GM19467 (cell line): ENCODE measurements at regions not wholly inside any gene's neighbourhood (a gene's known extent, or its start where the extent isn't known, plus 50 kb on each side); places are given as distances from the start of the nearest gene placed in this dataset.

Experiments
- ATAC-seq: cut with Tn5 transposase; IDR thresholded peaks from one replicate; pipeline ENCODE4 v1.9.1; 2021; ENCODE audit warnings: mild to moderate bottlenecking, moderate library complexity; ENCODE audit not compliant: unreplicated experiment

GRCh38 chr5:56358046-56358445, 124.9 kb upstream of the ANKRD55 start:
- no peak for ATAC-seq

DNA sequence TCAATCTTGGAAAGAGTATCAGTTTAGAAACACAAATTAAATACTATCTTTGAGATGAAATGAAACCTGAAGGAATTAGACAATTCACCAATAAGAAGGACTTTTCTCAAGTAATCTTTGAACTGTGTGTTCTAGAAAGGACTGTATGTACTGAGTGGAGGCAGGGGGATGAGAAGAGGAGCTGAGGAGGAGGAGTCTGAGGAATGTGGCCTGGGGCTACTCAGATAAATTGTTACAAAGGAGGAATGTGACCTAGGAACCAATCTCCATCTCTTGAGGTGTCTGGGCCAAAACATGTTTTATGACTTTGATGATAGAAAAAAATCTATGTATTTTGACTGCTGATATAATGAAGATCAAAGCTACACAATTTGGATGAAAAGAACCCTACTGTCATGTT, 124.3 kb upstream of the ANKRD55 start:
- no peak for ATAC-seq

DNA sequence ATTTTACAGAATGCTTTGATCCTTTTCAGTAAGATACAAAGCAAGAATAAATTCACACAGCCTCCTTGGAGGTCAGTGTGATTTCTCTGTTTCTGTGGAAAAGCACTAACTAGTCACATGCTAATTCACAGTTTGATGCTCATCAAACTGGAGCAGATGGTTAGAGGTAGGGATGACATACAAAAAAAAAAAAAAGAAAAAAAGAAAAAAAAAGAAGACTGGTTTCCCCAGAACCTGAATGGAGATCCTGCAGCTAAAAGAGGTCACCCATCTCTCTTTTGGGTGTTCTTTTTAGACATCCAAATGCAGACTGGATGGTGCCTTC, 123.7 kb upstream of the ANKRD55 start:
- no peak for ATAC-seq

GRCh38 chr5:56356121-56356835, 123.1 kb upstream of the ANKRD55 start:
- ATAC-seq, result no peak

DNA sequence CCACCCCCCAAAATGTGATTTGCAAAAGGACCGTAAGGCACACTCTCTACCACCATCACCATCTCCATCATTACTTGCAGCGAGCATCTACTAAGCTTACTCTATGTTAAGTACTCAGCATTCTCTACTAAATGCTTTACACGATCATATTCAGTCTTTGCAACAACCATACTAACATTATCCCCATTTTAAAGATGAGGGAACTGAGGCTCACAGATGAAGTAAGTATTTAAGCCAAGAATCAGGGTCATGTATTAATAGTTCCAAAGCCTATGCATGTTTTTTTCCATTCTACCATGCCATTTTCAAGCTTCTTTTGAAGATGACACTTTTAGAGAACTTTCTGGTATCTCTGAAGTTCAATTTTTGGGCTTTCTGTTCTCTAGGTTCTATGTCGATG, 121.7 kb upstream of the ANKRD55 start:
- no peak for ATAC-seq

GRCh38 chr5:56352808-56353590, 119.9 kb upstream of the ANKRD55 start:
- no peak for ATAC-seq

- no peak for ATAC-seq
These were observed 117.6 kb upstream of the ANKRD55 start for GRCh38 chr5:56350597-56351170.

DNA sequence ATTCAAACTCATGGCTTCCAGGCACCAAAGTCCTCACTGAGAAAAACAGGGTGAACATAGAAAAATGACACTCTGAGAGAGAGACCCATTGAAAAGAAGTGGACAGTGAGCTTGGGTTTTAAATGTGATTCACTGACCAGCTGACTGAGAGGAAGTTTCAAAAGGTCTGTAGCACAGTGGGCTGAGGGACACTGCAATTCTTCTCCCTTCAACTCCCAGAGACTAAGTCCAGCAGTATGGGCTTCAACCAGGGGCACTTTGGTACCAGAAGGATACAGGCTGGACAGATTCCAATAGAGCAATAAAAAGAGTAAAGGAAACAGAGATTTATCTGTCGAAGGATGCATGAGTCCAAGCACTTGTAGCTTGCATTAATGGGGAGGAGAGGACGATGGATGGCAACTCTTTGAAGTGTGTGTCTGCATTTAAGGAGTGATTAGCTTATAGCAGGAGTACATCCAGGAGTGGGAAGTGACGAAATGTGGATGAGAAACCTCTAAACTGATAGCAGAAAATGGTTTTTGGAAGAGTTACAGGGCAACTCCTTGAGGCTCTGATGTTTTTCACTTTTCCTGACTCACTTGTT, 117.0 kb upstream of the ANKRD55 start:
- no peak for ATAC-seq

GRCh38 chr5:56349461-56349860, 116.3 kb upstream of the ANKRD55 start:
- no peak for ATAC-seq

DNA sequence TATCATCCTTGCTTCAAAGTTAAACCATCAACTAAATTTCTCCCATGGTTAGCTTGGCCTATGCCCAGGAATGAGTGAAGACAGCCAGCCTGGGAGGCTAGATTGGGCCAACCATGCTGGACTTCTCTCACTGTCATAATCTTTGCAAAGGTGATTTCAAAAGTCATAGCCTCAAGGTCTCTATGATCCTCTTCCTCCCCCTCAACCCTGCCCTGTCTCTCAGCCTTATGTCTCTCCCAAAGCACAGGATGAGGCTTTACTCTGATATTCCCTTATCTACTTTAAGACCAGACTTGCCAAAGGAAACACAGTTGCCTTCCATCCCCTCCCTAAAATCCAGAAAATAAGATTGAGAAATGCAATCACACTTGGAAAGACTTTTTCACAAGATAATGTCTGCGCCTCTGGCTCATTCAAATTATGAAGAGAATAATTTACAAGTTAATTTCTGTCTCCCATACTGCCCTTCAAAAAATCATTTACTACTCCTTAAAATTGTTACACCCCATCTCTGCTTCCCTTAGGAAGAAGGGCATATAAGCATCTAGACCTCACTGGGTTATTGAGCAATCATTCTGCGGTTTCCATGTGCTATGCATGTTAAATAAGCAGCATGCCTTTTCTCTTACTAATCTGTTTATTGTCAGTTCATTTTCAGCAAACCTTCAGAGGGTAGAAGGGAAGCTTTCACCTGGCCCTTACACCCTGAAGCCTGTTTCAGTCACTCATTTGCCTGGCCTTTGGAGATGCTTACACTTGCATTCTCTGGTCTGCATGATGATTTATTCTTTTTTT, 113.8 kb upstream of the ANKRD55 start:
- ATAC-seq, result no peak

DNA sequence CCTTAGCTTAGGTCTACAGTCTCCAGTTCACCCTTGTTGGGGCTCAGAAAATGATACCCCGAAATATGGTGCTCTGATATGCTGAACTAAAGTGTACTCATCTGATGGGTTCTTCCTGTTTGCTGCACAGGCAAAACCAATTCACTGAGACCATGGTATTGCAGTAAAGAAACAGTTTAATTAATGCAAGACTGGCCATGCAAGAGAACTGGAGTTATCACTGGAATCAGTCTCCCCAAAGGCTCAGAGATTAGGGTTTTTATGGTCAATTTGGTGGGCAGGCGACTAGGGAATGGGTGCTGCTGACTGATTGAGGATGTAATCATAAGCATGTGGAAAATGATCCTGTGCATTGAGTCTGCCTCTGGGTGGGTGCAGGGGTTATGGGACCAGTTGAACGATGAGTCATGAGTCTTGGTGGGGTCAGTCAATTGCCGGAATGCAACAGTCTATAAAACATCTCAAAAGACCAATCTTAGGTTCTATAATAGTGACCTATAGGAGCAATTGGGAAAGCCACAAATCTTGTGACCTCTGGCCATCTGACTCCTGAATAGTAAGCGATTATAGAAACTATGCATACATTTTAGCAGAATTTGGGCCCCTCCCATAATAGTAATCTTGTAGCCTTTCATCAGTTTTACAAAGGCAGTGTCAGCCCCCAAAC, 113.0 kb upstream of the ANKRD55 start:
- no peak for ATAC-seq

DNA sequence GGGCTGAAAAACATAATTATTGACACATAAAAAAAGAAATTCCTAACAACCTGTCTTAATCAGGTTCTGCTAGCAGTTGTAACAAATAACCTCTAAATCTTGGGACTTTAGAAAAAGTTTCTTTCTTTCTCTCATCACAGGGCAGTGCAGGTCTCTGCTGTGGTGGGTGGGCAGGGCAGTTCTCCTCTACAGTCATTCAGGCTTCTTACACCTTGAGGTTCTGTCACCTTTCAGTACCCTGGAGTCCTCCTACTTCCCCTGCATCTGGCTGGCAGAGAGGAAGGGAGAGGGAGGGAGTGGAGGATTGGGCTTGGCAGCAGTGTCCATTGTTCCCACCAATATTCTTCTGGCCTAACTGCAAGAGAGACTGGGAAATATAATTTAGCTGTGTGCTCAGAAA, 112.2 kb upstream of the ANKRD55 start:
- ATAC-seq, result no peak

DNA sequence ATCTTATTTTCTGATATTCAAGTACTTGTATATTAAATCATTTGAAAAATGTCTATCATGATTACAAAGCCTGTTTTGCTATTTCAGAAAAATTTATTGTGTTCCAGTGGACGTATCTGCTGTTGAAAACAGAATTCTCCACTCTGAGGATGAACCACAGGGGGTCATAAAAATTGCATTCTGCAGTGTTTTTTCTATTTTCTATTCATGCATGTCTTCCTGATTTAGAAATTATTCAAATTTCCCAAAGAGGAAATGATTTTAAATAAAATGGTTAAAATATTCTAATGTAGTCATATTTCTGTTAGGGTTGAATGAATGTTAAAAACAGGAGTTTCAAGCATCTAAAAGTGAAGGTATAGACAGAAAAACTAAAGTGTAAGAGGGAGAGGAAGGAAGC, 111.5 kb upstream of the ANKRD55 start:
- ATAC-seq, result no peak

DNA sequence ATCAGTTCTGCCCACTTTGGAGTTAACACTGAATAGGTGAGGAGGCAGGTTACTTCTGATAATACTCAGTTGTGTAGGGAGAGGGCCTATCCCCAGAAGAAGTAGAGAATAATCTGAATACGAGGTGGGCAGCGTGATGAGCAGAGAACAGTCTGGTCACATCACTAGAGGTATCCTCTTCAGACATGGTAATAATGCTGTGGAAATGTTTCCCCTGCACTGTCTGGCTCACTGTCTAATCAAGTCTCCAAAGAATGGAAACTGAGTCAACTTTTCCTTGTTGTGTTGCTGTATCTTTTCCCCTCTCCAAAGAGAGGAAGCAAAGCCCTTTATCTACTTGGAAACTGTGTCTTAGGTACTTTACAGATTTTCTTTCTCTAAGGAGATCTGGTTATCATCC, 110.9 kb upstream of the ANKRD55 start:
- no peak for ATAC-seq

DNA sequence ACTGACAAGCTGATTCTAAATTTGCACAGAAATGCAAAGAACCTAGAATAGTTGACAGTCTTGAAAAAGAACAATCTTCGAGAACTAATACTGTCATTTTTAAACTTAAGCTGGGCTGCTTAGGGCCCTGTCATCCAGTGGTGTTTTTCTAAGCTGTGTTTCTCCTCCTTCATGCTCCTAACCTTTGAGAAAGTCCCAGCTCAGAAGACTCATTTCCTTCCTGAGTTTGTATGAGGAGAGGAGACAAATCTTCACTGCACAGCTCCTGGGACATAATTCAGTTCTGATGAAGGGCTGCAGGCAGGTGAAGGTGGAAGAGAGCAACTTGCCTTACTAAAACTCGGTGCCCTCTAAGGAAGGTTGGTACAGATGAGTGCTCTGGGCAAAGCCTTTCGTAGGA, 109.5 kb upstream of the ANKRD55 start:
- ATAC-seq, result no peak

DNA sequence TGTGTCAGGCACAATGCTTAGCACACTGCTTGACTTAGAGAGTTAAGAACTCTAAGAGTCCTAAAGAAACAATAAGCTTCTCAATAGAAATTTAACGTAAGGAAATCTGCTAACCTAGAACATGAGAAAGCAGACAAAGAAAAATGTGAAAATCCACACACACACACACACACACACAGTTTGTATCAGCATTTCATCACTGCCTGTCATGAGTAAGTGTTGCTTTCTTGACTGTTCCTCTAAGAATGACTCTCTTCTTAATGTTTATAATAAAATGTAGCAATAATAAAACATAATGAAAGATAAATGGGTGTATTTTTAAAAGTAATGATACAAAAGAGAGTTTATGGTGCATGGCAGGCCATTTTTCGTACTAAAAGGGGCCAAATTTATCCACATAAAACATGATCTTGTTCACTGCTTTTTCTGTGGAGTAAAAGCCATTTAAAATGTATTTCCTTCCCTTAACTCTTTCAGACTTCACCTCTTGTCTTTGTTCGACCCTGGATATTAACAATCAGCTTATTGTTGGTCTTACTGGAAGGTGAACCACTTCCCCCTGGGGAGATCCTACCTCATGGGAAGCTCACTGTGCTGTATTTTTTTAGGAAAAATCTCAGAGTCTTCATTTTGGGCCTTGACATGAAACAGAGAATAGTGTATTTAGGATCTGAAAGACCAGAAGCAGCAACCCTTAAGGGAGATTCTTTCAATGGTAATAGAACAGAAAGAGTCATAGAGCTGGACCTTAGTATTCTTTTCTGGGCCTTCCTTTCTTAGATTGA, 107.3 kb upstream of the ANKRD55 start:
- ATAC-seq, result no peak

DNA sequence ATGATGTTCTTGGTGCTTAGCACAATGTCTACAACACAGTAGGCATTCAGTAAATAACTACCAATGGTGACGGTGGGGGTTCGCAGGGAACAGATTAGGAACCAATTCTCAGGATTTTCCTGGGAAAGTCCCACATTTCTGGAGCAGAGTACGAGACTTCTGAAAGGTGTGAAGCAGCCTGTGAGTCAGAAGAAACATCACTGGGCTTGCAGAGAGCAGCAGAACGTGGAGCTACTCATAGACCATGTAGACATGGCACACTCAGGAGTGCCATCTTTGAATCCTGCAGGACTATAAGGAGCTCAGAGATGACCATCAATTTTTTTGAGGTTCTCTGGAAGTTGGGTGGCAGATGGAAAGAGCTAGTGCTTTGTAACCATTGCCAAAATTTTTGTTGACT, 106.6 kb upstream of the ANKRD55 start:
- no peak for ATAC-seq

DNA sequence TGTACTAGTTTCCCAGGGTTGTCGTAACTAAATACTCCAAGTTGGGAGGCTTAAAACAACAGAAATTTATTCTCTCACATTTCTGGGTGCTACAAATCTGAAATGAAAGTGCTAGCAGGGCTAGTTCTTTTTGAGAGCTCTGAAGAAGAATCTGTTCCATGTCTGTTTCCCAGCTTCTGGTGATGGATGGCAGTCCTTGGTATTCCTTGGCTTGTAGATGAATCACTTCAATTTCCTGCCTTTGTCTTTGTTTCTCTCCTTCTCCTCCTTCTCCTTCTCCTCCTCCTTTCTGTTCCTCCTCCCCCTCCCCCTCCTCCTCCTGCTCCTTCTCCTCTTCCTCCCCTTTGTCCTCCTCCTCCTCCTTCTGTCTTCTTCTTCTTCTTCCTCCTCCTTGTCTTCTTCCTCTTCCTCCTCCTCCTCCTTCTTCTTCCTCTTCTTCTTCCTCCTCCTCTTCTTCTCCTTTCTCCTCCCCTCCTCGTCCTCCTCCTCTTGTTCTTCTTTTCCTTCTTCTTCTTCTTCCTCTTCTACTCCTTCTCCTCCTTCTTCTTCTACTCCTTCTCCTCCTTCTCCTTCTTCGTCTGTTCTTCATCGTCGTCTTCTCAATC, 104.7 kb upstream of the ANKRD55 start:
- no peak for ATAC-seq

DNA sequence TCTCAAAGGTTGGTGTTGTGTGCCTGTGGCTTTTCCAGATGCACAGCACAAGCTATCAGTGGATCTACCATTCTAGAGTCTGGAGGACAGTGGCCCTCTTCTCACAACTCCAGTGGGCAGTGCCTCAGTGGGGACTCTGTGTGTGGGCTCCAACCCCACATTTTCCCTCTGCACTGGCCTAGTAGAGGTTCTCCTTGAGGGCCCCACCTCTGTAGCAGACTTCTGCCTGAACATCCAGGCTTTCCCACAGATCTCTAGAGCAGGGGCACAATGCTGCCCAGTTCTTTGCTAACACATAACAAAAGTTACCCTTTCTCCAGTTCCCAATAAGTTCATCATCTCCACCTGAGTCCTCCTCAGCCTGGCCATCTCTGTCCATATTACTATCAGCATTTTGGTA, 102.1 kb upstream of the ANKRD55 start:
- ATAC-seq, result no peak
